MM.1S (cell line): ENCODE measurements at regions not wholly inside any gene's neighbourhood (a gene's known extent, or its start where the extent isn't known, plus 50 kb on each side); places are given as distances from the start of the nearest gene placed in this dataset.

ENCODE experiments used
- DNase-seq: peaks from one replicate; pipeline ENCODE4 v3.0.0-alpha.2; 2015
- H2AFZ ChIP-seq: fragments of 300-600 bp; sonication (generic); 2 replicates; pipeline ENCODE4 v1.6.0; 2016; ENCODE audit warnings: antibody characterized with exemption, low read length
- H3F3A ChIP-seq: fragments of 300-600 bp; sonication (generic); 2 replicates; pipeline ENCODE4 v1.6.1; 2016; ENCODE audit warnings: mild to moderate bottlenecking, antibody characterized with exemption, low read length, moderate library complexity, mixed read lengths; ENCODE audit not compliant: insufficient read depth
- H3K27ac ChIP-seq: fragments of 300-600 bp; sonication (generic); 2 replicates; pipeline ENCODE4 v1.5.1; 2016; ENCODE audit warnings: mild to moderate bottlenecking, low read length
- H3K27me3 ChIP-seq: fragments of 300-600 bp; sonication (generic); replicated peaks from 2 replicates; pipeline ENCODE4 v1.6.0; 2016; ENCODE audit warnings: low read length; ENCODE audit not compliant: insufficient read depth
- H3K36me3 ChIP-seq: fragments of 300-600 bp; sonication (generic); replicated peaks from 2 replicates; pipeline ENCODE4 v1.6.1; 2016; ENCODE audit warnings: mild to moderate bottlenecking, low read length, mixed read lengths; ENCODE audit not compliant: insufficient read depth
- H3K4me1 ChIP-seq: fragments of 300-600 bp; sonication (generic); 2 replicates; pipeline ENCODE4 v1.6.1; 2016; ENCODE audit warnings: low read length, mixed read lengths
- H3K4me2 ChIP-seq: fragments of 300-600 bp; sonication (generic); 2 replicates; pipeline ENCODE4 v1.6.0; 2016; ENCODE audit warnings: low read depth, low read length
- H3K4me3 ChIP-seq: fragments of 300-600 bp; sonication (generic); 2 replicates; pipeline ENCODE4 v1.5.1; 2016; ENCODE audit warnings: low read length, mixed read lengths
- H3K79me2 ChIP-seq: fragments of 300-600 bp; sonication (generic); 2 replicates; pipeline ENCODE4 v1.6.1; 2016; ENCODE audit warnings: mixed run types, low read length, mixed read lengths
- H3K9ac ChIP-seq: fragments of 300-600 bp; sonication (generic); 2 replicates; pipeline ENCODE4 v1.6.1; 2016; ENCODE audit warnings: low read length, mixed read lengths
- H3K9me2 ChIP-seq: fragments of 300-600 bp; sonication (generic); replicated peaks from 2 replicates; pipeline ENCODE4 v1.6.1; 2016; ENCODE audit warnings: mild to moderate bottlenecking, low read length, mixed read lengths; ENCODE audit not compliant: insufficient read depth
- H3K9me3 ChIP-seq: fragments of 300-600 bp; sonication (generic); replicated peaks from 2 replicates; pipeline ENCODE4 v1.6.1; 2016; ENCODE audit warnings: mild to moderate bottlenecking, low read length, mixed read lengths; ENCODE audit not compliant: insufficient read depth
- H4K20me1 ChIP-seq: fragments of 300-600 bp; sonication (generic); 2 replicates; pipeline ENCODE4 v1.6.1; 2016; ENCODE audit warnings: mild to moderate bottlenecking, low read length, moderate library complexity, mixed read lengths; ENCODE audit not compliant: insufficient read depth
- EZH2 ChIP-seq: fragments of 300-600 bp; sonication (generic); optimal IDR thresholded peaks from 2 replicates; pipeline ENCODE3; 2017; ENCODE audit warnings: low read depth, mild to moderate bottlenecking, antibody characterized with exemption, low read length, mixed read lengths
- EZH2phosphoT487 ChIP-seq: fragments of 300-600 bp; sonication (generic); IDR thresholded peaks from 2 replicates; pipeline ENCODE4 v1.6.1; 2018; ENCODE audit warnings: antibody characterized with exemption, low read length
- TF ChIP-seq, protein P1 (sequence below): fragments of 300-600 bp; sonication (generic); IDR thresholded peaks from 2 replicates; pipeline ENCODE4 v1.5.1; 2016; ENCODE audit warnings: antibody characterized with exemption, low read length, mixed read lengths

DNA sequence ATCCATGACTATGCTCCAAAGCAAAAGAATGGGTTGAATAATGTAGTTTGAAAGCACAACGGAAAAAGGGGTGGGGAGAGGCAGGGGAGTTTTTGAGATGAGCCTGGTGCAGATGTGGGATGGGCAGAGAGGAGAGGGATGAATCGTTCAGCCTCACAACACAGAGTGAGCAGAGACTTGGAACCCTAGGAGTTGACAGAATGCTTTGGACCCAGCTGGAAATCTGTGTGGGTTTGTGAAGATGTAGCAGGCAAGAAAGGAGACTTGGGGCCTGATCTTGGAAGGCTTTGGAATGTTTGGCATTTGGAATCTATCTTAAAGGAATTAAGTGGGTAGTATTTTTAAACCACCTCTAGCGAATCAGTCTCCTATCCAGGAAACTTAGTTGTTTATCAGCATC lies 66.0 kb upstream of the KCTD1 start:
- Histone ChIP-seq H3K9me3 (no peaks in the 10 kb centered on the region), H3K79me2 (no peaks in the 10 kb centered on the region), H3K9me2 (no peaks in the 10 kb centered on the region), H3K4me1 (no peaks in the 10 kb centered on the region), H3F3A (no peaks in the 10 kb centered on the region), H3K4me2 (no peak overlapping the region), H3K36me3 (no peaks in the 10 kb centered on the region), H4K20me1 (no peaks in the 10 kb centered on the region), H3K4me3 (no peak overlapping the region), H3K9ac (no peak overlapping the region), H3K27ac (no peak overlapping the region), H3K27me3 (no peaks in the 10 kb centered on the region), H2AFZ (no peak overlapping the region)
- DNase-seq, result no peak
- TF ChIP-seq EZH2 (no peak), EZH2phosphoT487 (no peak)
- TF ChIP-seq, protein P1, sequence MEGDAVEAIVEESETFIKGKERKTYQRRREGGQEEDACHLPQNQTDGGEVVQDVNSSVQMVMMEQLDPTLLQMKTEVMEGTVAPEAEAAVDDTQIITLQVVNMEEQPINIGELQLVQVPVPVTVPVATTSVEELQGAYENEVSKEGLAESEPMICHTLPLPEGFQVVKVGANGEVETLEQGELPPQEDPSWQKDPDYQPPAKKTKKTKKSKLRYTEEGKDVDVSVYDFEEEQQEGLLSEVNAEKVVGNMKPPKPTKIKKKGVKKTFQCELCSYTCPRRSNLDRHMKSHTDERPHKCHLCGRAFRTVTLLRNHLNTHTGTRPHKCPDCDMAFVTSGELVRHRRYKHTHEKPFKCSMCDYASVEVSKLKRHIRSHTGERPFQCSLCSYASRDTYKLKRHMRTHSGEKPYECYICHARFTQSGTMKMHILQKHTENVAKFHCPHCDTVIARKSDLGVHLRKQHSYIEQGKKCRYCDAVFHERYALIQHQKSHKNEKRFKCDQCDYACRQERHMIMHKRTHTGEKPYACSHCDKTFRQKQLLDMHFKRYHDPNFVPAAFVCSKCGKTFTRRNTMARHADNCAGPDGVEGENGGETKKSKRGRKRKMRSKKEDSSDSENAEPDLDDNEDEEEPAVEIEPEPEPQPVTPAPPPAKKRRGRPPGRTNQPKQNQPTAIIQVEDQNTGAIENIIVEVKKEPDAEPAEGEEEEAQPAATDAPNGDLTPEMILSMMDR, result no peak
